NCI-H1048 (cell line): ENCODE measurements at regions not wholly inside any gene's neighbourhood (a gene's known extent, or its start where the extent isn't known, plus 50 kb on each side); places are given as distances from the start of the nearest gene placed in this dataset.
A peak's percentile ranks its signal among the peaks of the same experiment; 100 is the strongest.
"Not testable (repeated sequence)": the region's sequence is repeated elsewhere in the genome, so short reads cannot be mapped to it uniquely, and the experiment has no call there.

Experiments used
- DNase-seq: peaks from one replicate; lab custom pipeline; 2025; lab: John Stamatoyannopoulos, UW

GRCh38 chr10:109280837-109281236, 642.5 kb downstream of the XPNPEP1 start:
- DNase-seq, result no peak

DNA sequence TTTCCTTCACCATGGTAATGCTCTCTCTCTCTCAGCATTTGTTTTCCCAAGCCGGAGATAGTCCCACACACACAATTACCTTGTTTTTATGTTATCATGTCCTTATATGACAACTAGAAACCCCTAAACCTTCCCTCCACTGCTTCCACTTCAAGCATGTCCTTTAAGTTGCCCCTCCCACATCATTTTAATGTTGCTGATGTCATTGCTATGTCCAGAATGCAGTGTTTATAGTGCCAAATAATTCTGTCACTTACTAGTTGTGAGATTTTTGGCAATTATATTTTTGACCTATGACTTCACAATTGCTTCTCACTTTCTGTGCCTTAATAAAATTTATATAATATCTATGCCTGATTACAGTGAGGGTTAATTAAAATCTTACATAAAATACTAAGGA, 645.9 kb downstream of the XPNPEP1 start:
- no peak for DNase-seq

GRCh38 chr10:109275960-109276359, 647.4 kb downstream of the XPNPEP1 start:
- peak; percentile 10 for DNase-seq

- no peak for DNase-seq
These were observed 648.6 kb downstream of the XPNPEP1 start for GRCh38 chr10:109274681-109275080.

DNA sequence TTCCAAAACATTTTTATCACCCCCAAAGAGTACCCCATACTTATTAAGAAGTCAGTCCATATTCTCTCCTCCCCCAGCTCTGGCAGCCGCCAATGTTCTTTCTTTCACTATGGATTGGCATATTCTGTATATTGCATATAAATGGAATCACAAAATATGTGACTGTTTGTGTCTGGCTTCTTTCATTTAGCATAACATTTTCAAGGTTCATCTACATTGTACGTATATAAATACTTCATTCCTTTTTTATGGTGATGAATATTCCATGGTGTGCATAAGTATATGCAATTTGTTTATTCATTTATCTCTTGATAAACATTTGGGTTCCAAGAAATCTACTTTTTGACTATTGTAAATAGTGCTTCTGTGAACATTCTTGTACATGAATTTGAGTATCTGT, 653.1 kb downstream of the XPNPEP1 start:
- no peak for DNase-seq

- no peak for DNase-seq
These were observed 659.3 kb downstream of the XPNPEP1 start for GRCh38 chr10:109264004-109264403.

GRCh38 chr10:109261231-109261630, 662.1 kb downstream of the XPNPEP1 start:
- no peak for DNase-seq

GRCh38 chr10:109259293-109259692, 664.0 kb downstream of the XPNPEP1 start:
- DNase-seq, result no peak

GRCh38 chr10:109253306-109253705, 670.0 kb downstream of the XPNPEP1 start:
- no peak for DNase-seq

DNA sequence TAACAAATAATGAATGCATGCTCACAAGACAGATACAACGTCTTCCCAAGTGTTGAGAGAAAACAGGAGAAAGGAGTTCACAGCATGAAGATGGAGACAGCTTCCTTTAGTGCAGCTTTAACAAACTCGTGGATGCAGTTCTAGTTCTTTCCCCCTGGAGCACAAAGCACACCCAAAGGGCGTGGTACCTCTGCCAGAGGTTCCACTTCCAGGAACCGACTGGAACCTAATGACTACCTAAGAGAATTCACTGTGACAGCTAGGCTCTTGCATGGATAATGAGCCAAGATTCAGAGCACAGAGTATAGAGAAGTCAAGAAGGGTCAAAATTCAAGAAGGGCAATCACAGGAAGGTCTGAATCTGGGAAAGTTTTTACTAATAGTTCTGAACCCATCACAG, 673.2 kb downstream of the XPNPEP1 start:
- DNase-seq, result no peak

- DNase-seq, result no peak
These were observed 675.5 kb downstream of the XPNPEP1 start for GRCh38 chr10:109247814-109248213.

DNA sequence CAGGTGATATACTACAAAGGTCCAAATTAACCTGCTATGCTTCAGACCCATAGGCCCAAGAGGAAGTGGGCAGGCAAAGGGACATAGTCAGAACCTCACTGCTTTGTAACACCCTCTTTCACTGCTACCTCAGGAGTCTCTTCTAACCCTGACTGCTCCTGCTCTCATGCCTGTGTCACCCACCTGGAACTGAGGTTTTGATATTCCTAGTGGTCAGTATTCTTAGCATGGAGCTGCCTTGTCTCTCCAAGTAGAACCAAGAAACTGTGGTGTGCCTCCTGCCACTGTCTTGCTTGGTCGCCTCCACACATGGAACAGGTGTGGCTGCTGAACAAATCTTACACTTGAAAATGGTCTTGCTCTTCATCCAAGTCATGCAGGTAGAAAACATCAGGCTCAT, 677.5 kb downstream of the XPNPEP1 start:
- no peak for DNase-seq

GRCh38 chr10:109239371-109239770, 683.9 kb downstream of the XPNPEP1 start:
- no peak for DNase-seq

DNA sequence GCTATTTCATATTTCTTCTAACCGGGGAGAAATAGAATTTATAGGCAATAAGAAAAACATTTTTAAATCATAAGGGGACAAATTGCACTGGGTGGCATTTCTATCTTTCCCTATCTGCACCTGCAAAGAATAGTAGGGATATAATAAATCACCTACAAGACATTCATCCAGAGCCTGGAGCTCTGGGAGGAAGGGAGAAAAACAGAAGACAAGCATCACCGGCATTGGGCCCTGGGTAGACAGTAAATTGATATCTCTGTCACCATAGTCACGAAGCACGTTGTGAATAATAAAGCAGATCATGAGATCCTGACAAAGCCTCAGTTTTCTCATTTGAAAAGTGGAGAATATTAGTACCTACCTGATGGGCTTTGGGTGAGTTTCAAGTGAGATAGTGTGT, 685.6 kb downstream of the XPNPEP1 start:
- no peak for DNase-seq

DNA sequence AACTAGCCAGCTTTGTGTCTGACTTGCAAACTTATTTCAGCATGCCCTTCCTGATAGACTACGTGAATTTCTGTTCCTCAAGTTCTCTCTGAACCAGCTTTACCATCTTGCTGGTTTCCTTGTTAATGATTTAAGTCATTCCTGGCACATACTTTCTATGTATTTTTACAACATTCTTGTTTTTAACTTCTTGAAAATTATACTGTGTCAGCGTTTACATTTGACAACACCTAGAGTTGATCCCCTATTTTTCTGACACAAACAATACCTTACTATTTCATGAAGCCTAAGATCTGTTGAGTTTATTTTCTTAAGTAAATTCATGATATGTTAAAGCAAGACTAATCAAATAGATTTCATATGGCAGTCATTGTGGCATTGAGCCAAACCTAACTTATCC, 686.3 kb downstream of the XPNPEP1 start:
- DNase-seq, result no peak

DNA sequence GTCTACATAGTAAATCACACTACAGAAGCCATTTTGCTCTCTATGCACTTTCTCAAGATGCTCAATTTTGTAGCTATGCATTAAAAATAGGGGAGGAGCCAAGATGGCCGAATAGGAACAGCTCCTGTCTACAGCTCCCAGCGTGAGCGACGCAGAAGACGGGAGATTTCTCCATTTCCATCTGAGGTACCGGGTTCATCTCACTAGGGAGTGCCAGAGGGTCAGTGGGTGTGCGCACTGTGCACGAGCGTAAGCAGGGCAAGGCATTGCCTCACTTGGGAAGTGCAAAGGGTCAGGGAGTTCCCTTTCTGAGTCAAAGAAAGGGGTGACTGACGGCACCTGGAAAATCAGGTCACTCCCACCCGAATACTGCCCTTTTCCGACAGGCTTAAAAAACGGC, 699.8 kb downstream of the XPNPEP1 start:
- not testable (repeated sequence) for DNase-seq

GRCh38 chr10:109219935-109220605, 703.2 kb downstream of the XPNPEP1 start:
- no peak for DNase-seq

DNA sequence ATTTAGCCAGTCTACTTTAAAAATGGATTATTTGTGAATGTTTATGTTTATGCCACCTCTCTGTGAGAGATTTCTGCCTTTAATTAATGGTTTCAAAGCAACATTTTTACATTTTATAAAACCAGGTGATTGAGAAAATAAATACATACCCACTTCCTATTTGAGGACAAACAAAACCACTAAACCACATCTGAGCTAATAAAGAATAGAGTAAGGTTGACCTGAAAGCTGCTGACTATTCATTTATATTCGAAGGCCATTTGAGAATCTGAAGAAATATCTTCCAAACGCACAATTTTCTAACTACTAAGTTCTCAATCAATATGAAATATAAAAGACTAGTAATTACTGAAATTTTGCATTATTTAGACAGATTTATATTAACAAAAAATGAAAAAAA, 705.1 kb downstream of the XPNPEP1 start:
- no peak for DNase-seq

GRCh38 chr10:109215291-109216075, 707.8 kb downstream of the XPNPEP1 start:
- no peak for DNase-seq

DNA sequence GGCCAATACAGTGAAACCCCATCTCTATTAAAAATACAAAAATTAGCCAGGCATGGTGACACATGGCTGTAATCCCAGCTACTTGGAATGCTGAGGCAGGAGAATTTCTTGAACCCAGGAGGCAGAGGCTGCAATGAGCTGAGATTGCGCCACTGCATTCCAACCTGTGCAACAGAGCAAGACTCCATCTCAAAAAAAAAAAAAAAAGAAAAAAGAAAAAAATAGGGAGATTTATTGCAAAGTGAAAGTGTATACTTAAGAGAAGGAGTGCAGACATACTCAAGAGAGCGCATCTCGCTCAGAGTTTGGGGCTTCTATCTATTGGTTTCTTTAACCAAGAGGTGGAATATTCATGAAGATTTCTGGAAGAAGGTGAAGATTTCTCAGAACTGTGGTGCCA, 708.4 kb downstream of the XPNPEP1 start:
- not testable (repeated sequence) for DNase-seq

DNA sequence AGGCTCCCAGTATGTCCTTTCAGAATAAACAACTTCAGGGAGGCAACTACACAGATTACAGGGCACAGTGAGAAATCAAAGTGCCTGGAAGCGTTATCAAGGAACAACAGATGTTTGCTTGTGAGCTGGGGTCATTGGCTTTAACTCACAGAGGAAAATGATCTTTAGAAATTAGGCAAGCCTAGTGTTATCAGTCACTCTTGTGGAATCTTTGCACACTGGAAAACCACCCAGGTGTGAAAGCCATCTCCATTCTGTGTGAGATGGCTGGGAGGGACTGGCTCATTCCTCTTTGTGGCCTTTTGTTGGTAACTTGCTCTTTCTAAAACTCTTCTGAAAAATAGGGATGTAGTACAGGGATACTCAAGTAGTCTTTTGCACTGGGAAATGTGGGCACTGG, 716.0 kb downstream of the XPNPEP1 start:
- DNase-seq, result no peak

- DNase-seq, result no peak
These were observed 717.3 kb downstream of the XPNPEP1 start for GRCh38 chr10:109205929-109206585.
